ENCODE measurements at regions not wholly inside any gene's neighbourhood (a gene's known extent, or its start where the extent isn't known, plus 50 kb on each side); places are given as distances from the start of the nearest gene placed in this dataset.
"Not testable (repeated sequence)": the region's sequence is repeated elsewhere in the genome, so short reads cannot be mapped to it uniquely, and the experiment has no call there.

GRCh38 chr2:13353083-13353482, 636.3 kb downstream of the TRIB2 start:
- Histone ChIP-seq H3K27me3 (ENCODE audit: control insufficient read depth, extremely low read depth, insufficient read depth, low read length) (no peaks in the 10 kb centered on the region), H2AFZ (ENCODE audit: control insufficient read depth, low read length) (no peak overlapping the region), H3K9me1 (ENCODE audit: control insufficient read depth, extremely low read depth, insufficient read depth, low read length) (no peaks in the 10 kb centered on the region), H3K27ac (ENCODE audit: control insufficient read depth, insufficient read depth, low read length) (no peak overlapping the region), H3K79me2 (ENCODE audit: control insufficient read depth, insufficient read depth, low read length) (no peaks in the 10 kb centered on the region), H4K20me1 (ENCODE audit: control insufficient read depth, extremely low read depth, insufficient read depth, low read length) (no peaks in the 10 kb centered on the region), H3K4me1 (ENCODE audit: control insufficient read depth, extremely low read depth, insufficient read depth, low read length) (no peaks in the 10 kb centered on the region), H3K4me2 (ENCODE audit: control insufficient read depth, extremely low read depth, insufficient read depth, low read depth, low read length) (no peak overlapping the region), H3K9ac (ENCODE audit: control insufficient read depth, extremely low read depth, insufficient read depth, low read length) (no peak overlapping the region), H3K9me3 (ENCODE audit: control insufficient read depth, low read depth, low read length) (no peaks in the 10 kb centered on the region), H3K4me3 (ENCODE audit: control insufficient read depth in 2 of 3, extremely low read depth in 1 of 3, insufficient read depth in 2 of 3, low read depth in 1 of 3, low read length in 3 of 3) (no peak overlapping the region), H3K36me3 (ENCODE audit: control insufficient read depth in 2 of 2, extremely low read depth in 1 of 2, insufficient read depth in 2 of 2, low read length in 2 of 2) (no peaks in the 10 kb centered on the region)
- dilution Hi-C loops (cut with MboI; ENCODE audit: extremely low pct_ligation_motif_present, low sequenced_read_pairs), result no loop called here
- no peak for FAIRE-seq
- no peak for DNase-seq (ENCODE audit: low read depth, low spot score)
- TF ChIP-seq CTCF (optimal IDR thresholded peaks at IDR 0.05 in 1 of 3, IDR thresholded peaks at IDR 0.05 in 1 of 3, conservative IDR thresholded peaks at IDR 0.05 in 1 of 3; ENCODE audit: extremely low read depth in 1 of 3, insufficient read depth in 2 of 3, low read length in 3 of 3), result no peak
- TF ChIP-seq EZH2 (IDR thresholded peaks at IDR 0.05; ENCODE audit: low read length), result no peak

- no peaks in the 10 kb centered on the region for H3K9me1 ChIP-seq (ENCODE audit: control insufficient read depth, extremely low read depth, insufficient read depth, low read length)
- no peak for DNase-seq (ENCODE audit: low read depth, low spot score)
- H3K79me2 ChIP-seq (ENCODE audit: control insufficient read depth, insufficient read depth, low read length), result no peaks in the 10 kb centered on the region
These were observed 637.3 kb downstream of the TRIB2 start for GRCh38 chr2:13354031-13354430.

GRCh38 chr2:13381928-13382327, 665.2 kb downstream of the TRIB2 start:
- H4K20me1 ChIP-seq (ENCODE audit: control insufficient read depth, extremely low read depth, insufficient read depth, low read length); H3K79me2 ChIP-seq (ENCODE audit: control insufficient read depth, insufficient read depth, low read length); dilution Hi-C loops (cut with MboI; ENCODE audit: extremely low pct_ligation_motif_present, low sequenced_read_pairs); H3K4me3 ChIP-seq (ENCODE audit: control insufficient read depth in 2 of 3, extremely low read depth in 1 of 3, insufficient read depth in 2 of 3, low read depth in 1 of 3, low read length in 3 of 3); DNase-seq (ENCODE audit: low read depth, low spot score); H3K27me3 ChIP-seq (ENCODE audit: control insufficient read depth, extremely low read depth, insufficient read depth, low read length); H3K9ac ChIP-seq (ENCODE audit: control insufficient read depth, extremely low read depth, insufficient read depth, low read length); H3K27ac ChIP-seq (ENCODE audit: control insufficient read depth, insufficient read depth, low read length); H2AFZ ChIP-seq (ENCODE audit: control insufficient read depth, low read length); H3K9me1 ChIP-seq (ENCODE audit: control insufficient read depth, extremely low read depth, insufficient read depth, low read length); FAIRE-seq; H3K4me1 ChIP-seq (ENCODE audit: control insufficient read depth, extremely low read depth, insufficient read depth, low read length); H3K4me2 ChIP-seq (ENCODE audit: control insufficient read depth, extremely low read depth, insufficient read depth, low read depth, low read length); H3K36me3 ChIP-seq (ENCODE audit: control insufficient read depth in 2 of 2, extremely low read depth in 1 of 2, insufficient read depth in 2 of 2, low read length in 2 of 2); H3K9me3 ChIP-seq (ENCODE audit: control insufficient read depth, low read depth, low read length): not testable (repeated sequence)

More at GRCh38 chr2:13354031-13354430, 637.3 kb downstream of the TRIB2 start:
- dilution Hi-C loops (cut with MboI; ENCODE audit: extremely low pct_ligation_motif_present, low sequenced_read_pairs), result no loop called here
- FAIRE-seq, result no peak
- H3K4me2 ChIP-seq (ENCODE audit: control insufficient read depth, extremely low read depth, insufficient read depth, low read depth, low read length), result no peak overlapping the region
- no peak overlapping the region for H3K9ac ChIP-seq (ENCODE audit: control insufficient read depth, extremely low read depth, insufficient read depth, low read length)
- H3K36me3 ChIP-seq (ENCODE audit: control insufficient read depth in 2 of 2, extremely low read depth in 1 of 2, insufficient read depth in 2 of 2, low read length in 2 of 2), result no peaks in the 10 kb centered on the region
- no peak overlapping the region for H2AFZ ChIP-seq (ENCODE audit: control insufficient read depth, low read length)
- no peaks in the 10 kb centered on the region for H4K20me1 ChIP-seq (ENCODE audit: control insufficient read depth, extremely low read depth, insufficient read depth, low read length)
- no peak overlapping the region for H3K27ac ChIP-seq (ENCODE audit: control insufficient read depth, insufficient read depth, low read length)
- H3K27me3 ChIP-seq (ENCODE audit: control insufficient read depth, extremely low read depth, insufficient read depth, low read length), result no peaks in the 10 kb centered on the region
- no peak for TF ChIP-seq CTCF (optimal IDR thresholded peaks at IDR 0.05 in 1 of 3, IDR thresholded peaks at IDR 0.05 in 1 of 3, conservative IDR thresholded peaks at IDR 0.05 in 1 of 3; ENCODE audit: extremely low read depth in 1 of 3, insufficient read depth in 2 of 3, low read length in 3 of 3)
- no peak for TF ChIP-seq EZH2 (IDR thresholded peaks at IDR 0.05; ENCODE audit: low read length)
- H3K4me3 ChIP-seq (ENCODE audit: control insufficient read depth in 2 of 3, extremely low read depth in 1 of 3, insufficient read depth in 2 of 3, low read depth in 1 of 3, low read length in 3 of 3), result no peak overlapping the region
- no peaks in the 10 kb centered on the region for H3K4me1 ChIP-seq (ENCODE audit: control insufficient read depth, extremely low read depth, insufficient read depth, low read length)
- no peaks in the 10 kb centered on the region for H3K9me3 ChIP-seq (ENCODE audit: control insufficient read depth, low read depth, low read length)

- H3K27me3 ChIP-seq (ENCODE audit: control insufficient read depth, extremely low read depth, insufficient read depth, low read length); H3K9me3 ChIP-seq (ENCODE audit: control insufficient read depth, low read depth, low read length); H3K9ac ChIP-seq (ENCODE audit: control insufficient read depth, extremely low read depth, insufficient read depth, low read length); dilution Hi-C loops (cut with MboI; ENCODE audit: extremely low pct_ligation_motif_present, low sequenced_read_pairs); H4K20me1 ChIP-seq (ENCODE audit: control insufficient read depth, extremely low read depth, insufficient read depth, low read length); H3K27ac ChIP-seq (ENCODE audit: control insufficient read depth, insufficient read depth, low read length); FAIRE-seq; H3K79me2 ChIP-seq (ENCODE audit: control insufficient read depth, insufficient read depth, low read length); H3K4me2 ChIP-seq (ENCODE audit: control insufficient read depth, extremely low read depth, insufficient read depth, low read depth, low read length); H2AFZ ChIP-seq (ENCODE audit: control insufficient read depth, low read length); H3K4me3 ChIP-seq (ENCODE audit: control insufficient read depth in 2 of 3, extremely low read depth in 1 of 3, insufficient read depth in 2 of 3, low read depth in 1 of 3, low read length in 3 of 3); H3K4me1 ChIP-seq (ENCODE audit: control insufficient read depth, extremely low read depth, insufficient read depth, low read length); H3K9me1 ChIP-seq (ENCODE audit: control insufficient read depth, extremely low read depth, insufficient read depth, low read length); DNase-seq (ENCODE audit: low read depth, low spot score); H3K36me3 ChIP-seq (ENCODE audit: control insufficient read depth in 2 of 2, extremely low read depth in 1 of 2, insufficient read depth in 2 of 2, low read length in 2 of 2): not testable (repeated sequence)
These were observed 672.4 kb downstream of the TRIB2 start for GRCh38 chr2:13389172-13389571.
